GM21576 (cell line): ENCODE measurements at regions not wholly inside any gene's neighbourhood (a gene's known extent, or its start where the extent isn't known, plus 50 kb on each side); places are given as distances from the start of the nearest gene placed in this dataset.

Source experiments
- ATAC-seq: cut with Tn5 transposase; IDR thresholded peaks from one replicate; pipeline ENCODE4 v1.9.1; 2021; ENCODE audit warnings: mild to moderate bottlenecking, moderate library complexity; ENCODE audit not compliant: unreplicated experiment

GRCh38 chr4:187218705-187219245 is 495.1 kb upstream of the FAT1 start:
- no peak for ATAC-seq

- ATAC-seq: no peak
Observed at GRCh38 chr4:187224560-187224959, 500.9 kb upstream of the FAT1 start.

GRCh38 chr4:187227907-187228704 is 504.4 kb upstream of the FAT1 start:
- no peak for ATAC-seq

- no peak for ATAC-seq
Observed at GRCh38 chr4:187232196-187232595, 508.5 kb upstream of the FAT1 start.

GRCh38 chr4:187232796-187233195 is 509.1 kb upstream of the FAT1 start:
- no peak for ATAC-seq

GRCh38 chr4:187235456-187236170 is 512.0 kb upstream of the FAT1 start:
- no peak for ATAC-seq

- no peak for ATAC-seq
Observed at GRCh38 chr4:187236209-187236890, 512.7 kb upstream of the FAT1 start.

GRCh38 chr4:187238646-187239045 is 515.0 kb upstream of the FAT1 start:
- ATAC-seq: no peak

- no peak for ATAC-seq
Observed at GRCh38 chr4:187251896-187252295, 528.2 kb upstream of the FAT1 start.

- ATAC-seq: no peak
Observed at GRCh38 chr4:187256897-187257296, 533.2 kb upstream of the FAT1 start.

- ATAC-seq: no peak
Observed at GRCh38 chr4:187258651-187259401, 535.2 kb upstream of the FAT1 start.

GRCh38 chr4:187268940-187269339 is 545.3 kb upstream of the FAT1 start:
- ATAC-seq: no peak

- ATAC-seq: no peak
Observed at GRCh38 chr4:187270154-187270553, 546.5 kb upstream of the FAT1 start.

GRCh38 chr4:187271848-187272247 is 548.2 kb upstream of the FAT1 start:
- no peak for ATAC-seq

GRCh38 chr4:187274153-187274552 is 550.5 kb upstream of the FAT1 start:
- ATAC-seq: no peak

- no peak for ATAC-seq
Observed at GRCh38 chr4:187276736-187277408, 553.2 kb upstream of the FAT1 start.

- no peak for ATAC-seq
Observed at GRCh38 chr4:187283201-187283955, 559.7 kb upstream of the FAT1 start.

GRCh38 chr4:187286525-187286924 is 562.9 kb upstream of the FAT1 start:
- no peak for ATAC-seq

GRCh38 chr4:187289371-187289770 is 565.7 kb upstream of the FAT1 start:
- ATAC-seq: no peak

GRCh38 chr4:187294861-187295260 is 571.2 kb upstream of the FAT1 start:
- ATAC-seq: no peak
